C4-2B (cell line): ENCODE measurements at regions not wholly inside any gene's neighbourhood (a gene's known extent, or its start where the extent isn't known, plus 50 kb on each side); places are given as distances from the start of the nearest gene placed in this dataset.

Experiments used
- H3K27ac ChIP-seq: fragments of 450-650 bp; 2 replicates; pipeline ENCODE4 v1.5.1; 2017
- ZFX ChIP-seq: fragments of 450-650 bp; IDR thresholded peaks from 2 replicates; pipeline ENCODE4 v1.6.1; 2017
- TF ChIP-seq, protein P1 (sequence below): fragments of 450-650 bp; conservative IDR thresholded peaks from 2 replicates; pipeline ENCODE4 v1.5.1; 2017; ENCODE audit warnings: mild to moderate bottlenecking

DNA sequence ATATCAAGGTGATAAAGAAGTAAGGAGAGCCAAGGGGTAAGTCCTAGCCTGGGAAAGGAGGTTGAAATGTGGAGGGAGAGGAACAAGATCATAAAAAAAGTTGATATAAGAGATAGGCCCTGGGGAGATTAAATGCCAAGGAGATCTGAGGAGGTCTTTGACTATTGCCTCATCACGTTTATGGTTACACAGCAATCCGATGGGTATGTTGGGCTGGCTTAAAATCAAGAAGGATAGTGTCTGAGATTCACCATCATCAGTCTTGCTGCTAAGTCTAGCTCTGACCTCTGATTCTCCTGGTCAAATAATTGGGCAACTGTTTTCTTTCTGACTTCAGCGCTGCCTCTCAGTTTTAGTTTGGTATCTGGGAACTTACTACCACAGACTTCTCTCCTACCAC lies 416.3 kb downstream of the GPATCH2 start:
- no peak overlapping the region for H3K27ac ChIP-seq
- TF ChIP-seq, protein P1, sequence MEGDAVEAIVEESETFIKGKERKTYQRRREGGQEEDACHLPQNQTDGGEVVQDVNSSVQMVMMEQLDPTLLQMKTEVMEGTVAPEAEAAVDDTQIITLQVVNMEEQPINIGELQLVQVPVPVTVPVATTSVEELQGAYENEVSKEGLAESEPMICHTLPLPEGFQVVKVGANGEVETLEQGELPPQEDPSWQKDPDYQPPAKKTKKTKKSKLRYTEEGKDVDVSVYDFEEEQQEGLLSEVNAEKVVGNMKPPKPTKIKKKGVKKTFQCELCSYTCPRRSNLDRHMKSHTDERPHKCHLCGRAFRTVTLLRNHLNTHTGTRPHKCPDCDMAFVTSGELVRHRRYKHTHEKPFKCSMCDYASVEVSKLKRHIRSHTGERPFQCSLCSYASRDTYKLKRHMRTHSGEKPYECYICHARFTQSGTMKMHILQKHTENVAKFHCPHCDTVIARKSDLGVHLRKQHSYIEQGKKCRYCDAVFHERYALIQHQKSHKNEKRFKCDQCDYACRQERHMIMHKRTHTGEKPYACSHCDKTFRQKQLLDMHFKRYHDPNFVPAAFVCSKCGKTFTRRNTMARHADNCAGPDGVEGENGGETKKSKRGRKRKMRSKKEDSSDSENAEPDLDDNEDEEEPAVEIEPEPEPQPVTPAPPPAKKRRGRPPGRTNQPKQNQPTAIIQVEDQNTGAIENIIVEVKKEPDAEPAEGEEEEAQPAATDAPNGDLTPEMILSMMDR: no peak
- TF ChIP-seq ZFX: no peak

DNA sequence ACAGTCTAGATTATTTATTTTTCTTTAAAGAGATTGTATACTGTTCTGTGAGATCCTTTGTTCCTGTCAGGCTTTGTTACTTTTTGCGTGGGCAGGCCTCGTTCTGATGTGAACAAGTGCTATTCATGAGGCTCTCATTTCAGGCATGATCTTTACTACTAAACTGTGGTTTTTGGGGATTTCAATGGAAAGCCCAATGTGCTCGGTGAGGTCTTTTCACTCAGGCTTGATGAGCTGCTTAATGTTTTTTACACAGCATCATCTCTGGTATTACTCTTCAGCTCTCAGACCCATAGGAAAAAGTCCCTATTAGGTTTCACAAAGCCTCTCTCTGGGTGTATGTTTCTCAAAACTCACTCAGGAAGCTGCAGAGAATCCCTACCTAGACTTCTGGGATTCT lies 419.4 kb downstream of the GPATCH2 start:
- TF ChIP-seq, protein P1: no peak
- TF ChIP-seq ZFX: no peak
- no peak overlapping the region for H3K27ac ChIP-seq

DNA sequence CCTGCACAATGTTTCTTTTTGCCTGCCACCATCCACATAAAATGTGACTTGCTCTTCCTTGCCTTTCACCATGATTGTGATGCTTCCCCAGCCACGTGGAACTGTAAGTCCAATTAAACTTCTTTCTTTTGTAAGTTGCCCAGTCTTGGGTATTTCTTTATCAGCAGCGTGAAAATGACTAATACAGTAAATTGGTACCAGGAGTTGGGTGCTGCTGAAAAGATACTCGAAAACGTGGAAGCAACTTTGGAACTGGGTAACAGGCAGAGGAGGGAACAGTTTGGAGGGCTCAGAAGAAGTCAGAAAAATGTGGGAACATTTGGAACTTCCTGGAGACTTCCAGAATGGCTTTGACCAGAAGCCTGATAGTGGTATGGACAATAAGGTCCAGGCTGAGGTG lies 425.3 kb downstream of the GPATCH2 start:
- no peak overlapping the region for H3K27ac ChIP-seq
- TF ChIP-seq, protein P1: no peak
- TF ChIP-seq ZFX: no peak

DNA sequence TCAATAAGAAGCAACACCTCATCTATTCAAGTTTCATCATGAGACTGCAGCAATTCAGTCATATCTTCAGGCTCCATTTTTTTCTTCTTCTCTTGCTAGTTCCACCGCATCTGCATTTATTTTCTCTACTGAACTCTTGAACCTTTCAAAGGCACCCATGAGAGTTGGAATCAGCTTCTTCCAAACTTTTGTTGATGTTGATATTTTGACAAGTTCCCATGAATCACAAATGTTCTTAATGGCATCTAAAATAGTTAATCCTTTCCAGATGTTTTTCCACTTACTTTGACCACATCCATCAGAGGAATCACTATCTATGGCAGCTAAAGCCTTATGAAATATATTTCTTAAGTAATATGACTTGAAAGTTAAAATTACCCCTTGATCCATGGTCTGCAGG lies 434.3 kb downstream of the GPATCH2 start:
- no peak overlapping the region for H3K27ac ChIP-seq
- no peak for TF ChIP-seq ZFX
- TF ChIP-seq, protein P1: no peak

DNA sequence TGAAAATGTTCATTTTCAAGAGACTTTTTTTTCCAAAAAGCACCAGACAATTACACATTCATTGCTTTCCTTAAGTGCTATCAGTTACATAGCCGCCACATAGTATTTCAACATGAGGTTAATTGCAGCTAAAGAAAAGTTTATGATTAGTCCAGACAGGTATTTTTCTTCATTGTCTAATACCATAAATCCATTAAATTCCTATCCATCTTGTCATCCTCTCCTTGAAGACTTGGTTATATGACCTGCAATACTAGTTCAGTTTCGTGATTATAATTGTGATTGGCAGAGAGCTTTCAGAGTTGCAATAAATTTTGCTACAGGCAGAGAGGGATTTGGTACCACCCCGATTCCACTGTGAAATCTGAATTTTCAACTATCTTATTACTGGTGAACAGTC lies 437.7 kb downstream of the GPATCH2 start:
- TF ChIP-seq, protein P1: no peak
- no peak for TF ChIP-seq ZFX

DNA sequence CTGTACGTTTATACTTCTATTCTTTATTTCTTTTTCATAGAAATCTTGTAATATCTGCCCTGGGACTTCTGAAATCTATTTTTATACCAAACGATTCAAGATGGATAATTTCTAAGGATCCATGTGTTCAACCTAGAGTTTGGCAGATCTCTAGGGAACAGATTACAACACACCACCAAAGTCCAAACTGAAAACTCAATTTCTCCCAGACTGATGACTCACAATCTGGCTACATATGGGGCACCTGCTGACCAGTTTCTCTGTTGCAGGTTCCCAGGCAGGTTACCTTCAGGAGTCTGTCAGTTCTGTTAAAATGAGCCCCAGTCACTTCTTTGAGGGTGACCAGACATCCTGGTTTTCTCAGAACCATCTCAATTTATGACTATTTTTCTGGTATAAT lies 439.4 kb downstream of the GPATCH2 start:
- no peak overlapping the region for H3K27ac ChIP-seq
- TF ChIP-seq, protein P1: no peak
- TF ChIP-seq ZFX: no peak

More for the DNA sequence above, 437.7 kb downstream of the GPATCH2 start:
- H3K27ac ChIP-seq: no peak overlapping the region

DNA sequence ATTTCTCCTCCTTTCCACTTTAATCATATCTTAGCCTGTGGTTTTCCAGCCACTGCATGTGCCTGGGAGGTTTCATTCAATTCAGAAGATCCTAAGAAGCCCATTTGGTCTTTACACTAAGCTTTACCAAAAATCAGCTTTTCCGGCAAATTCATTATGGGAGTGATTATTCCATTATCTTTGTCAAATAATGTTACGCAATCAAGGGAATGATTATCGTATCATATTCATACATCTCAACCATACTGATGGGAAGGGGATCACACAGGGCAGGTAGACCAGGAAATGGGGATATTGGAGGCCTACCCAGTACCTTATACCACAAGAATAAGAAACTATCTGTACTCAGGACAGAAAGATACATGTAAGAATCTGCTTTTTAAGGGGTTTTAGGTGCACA lies 440.5 kb downstream of the GPATCH2 start:
- TF ChIP-seq ZFX: no peak
- no peak overlapping the region for H3K27ac ChIP-seq

DNA sequence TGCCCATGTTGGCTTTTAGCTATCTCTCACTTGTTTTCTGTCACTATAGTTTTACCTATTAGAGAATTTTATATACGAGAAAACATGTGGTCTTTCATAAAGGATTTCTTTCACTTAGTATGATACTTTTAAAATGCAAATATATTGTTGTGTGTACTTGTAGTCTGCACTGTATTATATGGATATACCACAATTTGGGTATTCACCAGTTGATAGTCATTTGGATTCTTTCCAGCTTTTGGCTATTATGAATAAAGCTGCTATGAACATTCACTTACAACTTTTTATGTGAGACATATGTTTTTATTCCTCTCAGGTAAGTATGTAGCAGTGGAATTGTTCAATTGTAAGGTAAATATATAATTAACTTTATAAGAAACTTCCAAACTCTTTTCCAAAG lies 441.5 kb downstream of the GPATCH2 start:
- no peak overlapping the region for H3K27ac ChIP-seq
- TF ChIP-seq ZFX: no peak
- TF ChIP-seq, protein P1: no peak
